ENCODE measurements at regions not wholly inside any gene's neighbourhood (a gene's known extent, or its start where the extent isn't known, plus 50 kb on each side); places are given as distances from the start of the nearest gene placed in this dataset.

DNA sequence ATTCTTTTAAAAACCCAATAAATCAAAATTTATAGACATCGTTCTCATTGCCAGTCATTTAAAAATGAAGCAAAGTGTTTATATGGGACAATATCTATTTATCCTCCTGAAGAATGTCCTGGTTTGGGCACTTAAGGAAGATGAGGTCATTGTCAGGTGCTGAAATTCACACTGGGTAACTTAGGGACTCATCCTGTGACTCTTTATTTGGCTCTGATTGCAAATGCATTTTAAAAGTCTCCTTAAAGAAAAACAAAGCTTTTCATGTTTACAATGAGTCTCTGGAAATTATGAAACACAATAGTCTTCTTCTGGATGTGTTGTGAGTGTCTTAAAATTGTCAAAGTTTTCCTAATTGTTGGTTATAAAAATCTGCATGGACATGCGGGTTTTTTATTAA lies 69.5 kb upstream of the GPR158 start:
- TF ChIP-seq CEBPB (IDR thresholded peaks at IDR 0.05) (no peak), RFX5 (IDR thresholded peaks at IDR 0.05) (no peak), EP300 (IDR thresholded peaks at IDR 0.05) (no peak), MAFK (IDR thresholded peaks at IDR 0.05; ENCODE audit: partially characterized antibody) (no peak), ESRRA (IDR thresholded peaks at IDR 0.05; ENCODE audit: borderline replicate concordance, low read length) (no peak), NFE2L2 (conservative IDR thresholded peaks at IDR 0.05; ENCODE audit: low read length) (no peak), CHD2 (IDR thresholded peaks at IDR 0.05; ENCODE audit: low read length, partially characterized antibody) (no peak), POLR2A (IDR thresholded peaks at IDR 0.05; ENCODE audit: low read length) (no peak), EHF (CRISPR knock-in tag; IDR thresholded peaks at IDR 0.05) (no peak), SMC3 (IDR thresholded peaks at IDR 0.05) (no peak)
- TF ChIP-seq, protein P1, sequence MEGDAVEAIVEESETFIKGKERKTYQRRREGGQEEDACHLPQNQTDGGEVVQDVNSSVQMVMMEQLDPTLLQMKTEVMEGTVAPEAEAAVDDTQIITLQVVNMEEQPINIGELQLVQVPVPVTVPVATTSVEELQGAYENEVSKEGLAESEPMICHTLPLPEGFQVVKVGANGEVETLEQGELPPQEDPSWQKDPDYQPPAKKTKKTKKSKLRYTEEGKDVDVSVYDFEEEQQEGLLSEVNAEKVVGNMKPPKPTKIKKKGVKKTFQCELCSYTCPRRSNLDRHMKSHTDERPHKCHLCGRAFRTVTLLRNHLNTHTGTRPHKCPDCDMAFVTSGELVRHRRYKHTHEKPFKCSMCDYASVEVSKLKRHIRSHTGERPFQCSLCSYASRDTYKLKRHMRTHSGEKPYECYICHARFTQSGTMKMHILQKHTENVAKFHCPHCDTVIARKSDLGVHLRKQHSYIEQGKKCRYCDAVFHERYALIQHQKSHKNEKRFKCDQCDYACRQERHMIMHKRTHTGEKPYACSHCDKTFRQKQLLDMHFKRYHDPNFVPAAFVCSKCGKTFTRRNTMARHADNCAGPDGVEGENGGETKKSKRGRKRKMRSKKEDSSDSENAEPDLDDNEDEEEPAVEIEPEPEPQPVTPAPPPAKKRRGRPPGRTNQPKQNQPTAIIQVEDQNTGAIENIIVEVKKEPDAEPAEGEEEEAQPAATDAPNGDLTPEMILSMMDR (IDR thresholded peaks at IDR 0.05), result no peak
- TF ChIP-seq, protein P2, sequence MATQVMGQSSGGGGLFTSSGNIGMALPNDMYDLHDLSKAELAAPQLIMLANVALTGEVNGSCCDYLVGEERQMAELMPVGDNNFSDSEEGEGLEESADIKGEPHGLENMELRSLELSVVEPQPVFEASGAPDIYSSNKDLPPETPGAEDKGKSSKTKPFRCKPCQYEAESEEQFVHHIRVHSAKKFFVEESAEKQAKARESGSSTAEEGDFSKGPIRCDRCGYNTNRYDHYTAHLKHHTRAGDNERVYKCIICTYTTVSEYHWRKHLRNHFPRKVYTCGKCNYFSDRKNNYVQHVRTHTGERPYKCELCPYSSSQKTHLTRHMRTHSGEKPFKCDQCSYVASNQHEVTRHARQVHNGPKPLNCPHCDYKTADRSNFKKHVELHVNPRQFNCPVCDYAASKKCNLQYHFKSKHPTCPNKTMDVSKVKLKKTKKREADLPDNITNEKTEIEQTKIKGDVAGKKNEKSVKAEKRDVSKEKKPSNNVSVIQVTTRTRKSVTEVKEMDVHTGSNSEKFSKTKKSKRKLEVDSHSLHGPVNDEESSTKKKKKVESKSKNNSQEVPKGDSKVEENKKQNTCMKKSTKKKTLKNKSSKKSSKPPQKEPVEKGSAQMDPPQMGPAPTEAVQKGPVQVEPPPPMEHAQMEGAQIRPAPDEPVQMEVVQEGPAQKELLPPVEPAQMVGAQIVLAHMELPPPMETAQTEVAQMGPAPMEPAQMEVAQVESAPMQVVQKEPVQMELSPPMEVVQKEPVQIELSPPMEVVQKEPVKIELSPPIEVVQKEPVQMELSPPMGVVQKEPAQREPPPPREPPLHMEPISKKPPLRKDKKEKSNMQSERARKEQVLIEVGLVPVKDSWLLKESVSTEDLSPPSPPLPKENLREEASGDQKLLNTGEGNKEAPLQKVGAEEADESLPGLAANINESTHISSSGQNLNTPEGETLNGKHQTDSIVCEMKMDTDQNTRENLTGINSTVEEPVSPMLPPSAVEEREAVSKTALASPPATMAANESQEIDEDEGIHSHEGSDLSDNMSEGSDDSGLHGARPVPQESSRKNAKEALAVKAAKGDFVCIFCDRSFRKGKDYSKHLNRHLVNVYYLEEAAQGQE (IDR thresholded peaks at IDR 0.05), result no peak
- TF ChIP-seq, protein P3, sequence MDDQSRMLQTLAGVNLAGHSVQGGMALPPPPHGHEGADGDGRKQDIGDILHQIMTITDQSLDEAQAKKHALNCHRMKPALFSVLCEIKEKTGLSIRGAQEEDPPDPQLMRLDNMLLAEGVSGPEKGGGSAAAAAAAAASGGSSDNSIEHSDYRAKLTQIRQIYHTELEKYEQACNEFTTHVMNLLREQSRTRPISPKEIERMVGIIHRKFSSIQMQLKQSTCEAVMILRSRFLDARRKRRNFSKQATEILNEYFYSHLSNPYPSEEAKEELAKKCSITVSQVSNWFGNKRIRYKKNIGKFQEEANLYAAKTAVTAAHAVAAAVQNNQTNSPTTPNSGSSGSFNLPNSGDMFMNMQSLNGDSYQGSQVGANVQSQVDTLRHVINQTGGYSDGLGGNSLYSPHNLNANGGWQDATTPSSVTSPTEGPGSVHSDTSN (IDR thresholded peaks at IDR 0.05), result no peak
- TF ChIP-seq, protein P4, sequence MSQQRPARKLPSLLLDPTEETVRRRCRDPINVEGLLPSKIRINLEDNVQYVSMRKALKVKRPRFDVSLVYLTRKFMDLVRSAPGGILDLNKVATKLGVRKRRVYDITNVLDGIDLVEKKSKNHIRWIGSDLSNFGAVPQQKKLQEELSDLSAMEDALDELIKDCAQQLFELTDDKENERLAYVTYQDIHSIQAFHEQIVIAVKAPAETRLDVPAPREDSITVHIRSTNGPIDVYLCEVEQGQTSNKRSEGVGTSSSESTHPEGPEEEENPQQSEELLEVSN (IDR thresholded peaks at IDR 0.05; ENCODE audit: borderline replicate concordance, low read depth), result no peak

Data from A549 (cell line).